Trophoblast cell (in vitro differentiated cells and primary cell): ENCODE measurements at regions not wholly inside any gene's neighbourhood (a gene's known extent, or its start where the extent isn't known, plus 50 kb on each side); places are given as distances from the start of the nearest gene placed in this dataset.
A peak's percentile ranks its signal among the peaks of the same experiment; 100 is the strongest.

ENCODE experiments used
- DNase-seq, 2 donors: peaks; one replicate each; pipeline ENCODE4 v3.0.0-alpha.2; 2016
- H2AFZ ChIP-seq: 2 replicates; pipeline ENCODE4 v1.6.1; 2013; ENCODE audit warnings: low read length, moderate library complexity, mild to moderate bottlenecking; ENCODE audit not compliant: insufficient read depth, poor library complexity
- H2AK5ac ChIP-seq: 2 replicates; pipeline ENCODE4 v1.6.1; 2013; ENCODE audit warnings: mild to moderate bottlenecking, low read length
- H2BK120ac ChIP-seq: 2 replicates; pipeline ENCODE4 v1.6.1; 2013; ENCODE audit warnings: low read length, mild to moderate bottlenecking, moderate library complexity; ENCODE audit not compliant: insufficient read depth, poor library complexity
- H2BK12ac ChIP-seq: 2 replicates; pipeline ENCODE4 v1.6.1; 2013; ENCODE audit warnings: mild to moderate bottlenecking, low read length, moderate library complexity
- H2BK5ac ChIP-seq: 2 replicates; pipeline ENCODE4 v1.6.1; 2013; ENCODE audit warnings: low read length, low read depth, moderate library complexity, mild to moderate bottlenecking; ENCODE audit not compliant: poor library complexity
- H3K14ac ChIP-seq: 2 replicates; pipeline ENCODE4 v1.6.1; 2013; ENCODE audit warnings: mild to moderate bottlenecking, low read length
- H3K18ac ChIP-seq: 2 replicates; pipeline ENCODE4 v1.6.1; 2013; ENCODE audit warnings: mild to moderate bottlenecking, low read length
- H3K23ac ChIP-seq: 2 replicates; pipeline ENCODE4 v1.6.1; 2013; ENCODE audit warnings: low read length
- H3K27ac ChIP-seq: 2 replicates; pipeline ENCODE4 v1.5.1; 2013; ENCODE audit warnings: low read depth, mild to moderate bottlenecking, inconsistent platforms, low read length, moderate library complexity
- H3K27me3 ChIP-seq: 2 replicates; pipeline ENCODE4 v1.6.1; 2013; ENCODE audit warnings: inconsistent platforms, mild to moderate bottlenecking, low read length, moderate library complexity; ENCODE audit not compliant: insufficient read depth
- H3K36me3 ChIP-seq, 2 experiments: 1 replicate in 1 of 2; 2 replicates in 1 of 2; pipeline ENCODE4 v1.6.1; 2013; ENCODE audit warnings: low read length in 2 of 2, mild to moderate bottlenecking in 2 of 2, moderate library complexity in 1 of 2; ENCODE audit not compliant: insufficient read depth in 2 of 2, control insufficient read depth in 1 of 2
- H3K4ac ChIP-seq: 2 replicates; pipeline ENCODE4 v1.6.1; 2013; ENCODE audit warnings: low read depth, mild to moderate bottlenecking, low read length, moderate library complexity
- H3K4me1 ChIP-seq, 2 experiments: 1 replicate in 1 of 2; 2 replicates in 1 of 2; pipeline ENCODE4 v1.6.1; 2013; ENCODE audit warnings: low read length in 2 of 2, mild to moderate bottlenecking in 2 of 2, moderate library complexity in 1 of 2; ENCODE audit not compliant: insufficient read depth in 2 of 2, control insufficient read depth in 1 of 2
- H3K4me2 ChIP-seq: 2 replicates; pipeline ENCODE4 v1.6.1; 2013; ENCODE audit warnings: inconsistent platforms, mild to moderate bottlenecking, low read length, moderate library complexity
- H3K4me3 ChIP-seq: 2 replicates; pipeline ENCODE4 v1.5.1; 2013; ENCODE audit warnings: mild to moderate bottlenecking, low read depth, low read length, inconsistent platforms
- H3K79me1 ChIP-seq: one replicate; pipeline ENCODE4 v1.6.1; 2013; ENCODE audit warnings: low read length
- H3K79me2 ChIP-seq: 2 replicates; pipeline ENCODE4 v1.6.1; 2013; ENCODE audit warnings: low read length, mild to moderate bottlenecking; ENCODE audit not compliant: control insufficient read depth, insufficient read depth, poor library complexity
- H3K9ac ChIP-seq: 2 replicates; pipeline ENCODE4 v1.6.1; 2013; ENCODE audit warnings: mild to moderate bottlenecking, low read length
- H3K9me3 ChIP-seq: 2 replicates; pipeline ENCODE4 v1.6.1; 2013; ENCODE audit warnings: low read depth, mild to moderate bottlenecking, control low read depth, inconsistent platforms, low read length; ENCODE audit not compliant: insufficient read depth
- H4K12ac ChIP-seq: 2 replicates; pipeline ENCODE4 v1.6.1; 2013; ENCODE audit warnings: low read depth, mild to moderate bottlenecking, low read length, moderate library complexity
- H4K8ac ChIP-seq: 2 replicates; pipeline ENCODE4 v1.6.1; 2013; ENCODE audit warnings: low read depth, mild to moderate bottlenecking, low read length, moderate library complexity
- H4K91ac ChIP-seq: one replicate; pipeline ENCODE4 v1.6.1; 2013; ENCODE audit warnings: low read depth, mild to moderate bottlenecking, low read length, moderate library complexity
- WGBS: extraction: QIAGEN DNeasy Blood & Tissue Kit; methylation state at CpG from one replicate; pipeline ENCODE4 v1.1.7; 2013; ENCODE audit warnings: missing lambda C conversion rate; ENCODE audit not compliant: insufficient read length, insufficient coverage; ENCODE audit errors: extremely low coverage; 5-methylcytosine and 5-hydroxymethylcytosine counted together

DNA sequence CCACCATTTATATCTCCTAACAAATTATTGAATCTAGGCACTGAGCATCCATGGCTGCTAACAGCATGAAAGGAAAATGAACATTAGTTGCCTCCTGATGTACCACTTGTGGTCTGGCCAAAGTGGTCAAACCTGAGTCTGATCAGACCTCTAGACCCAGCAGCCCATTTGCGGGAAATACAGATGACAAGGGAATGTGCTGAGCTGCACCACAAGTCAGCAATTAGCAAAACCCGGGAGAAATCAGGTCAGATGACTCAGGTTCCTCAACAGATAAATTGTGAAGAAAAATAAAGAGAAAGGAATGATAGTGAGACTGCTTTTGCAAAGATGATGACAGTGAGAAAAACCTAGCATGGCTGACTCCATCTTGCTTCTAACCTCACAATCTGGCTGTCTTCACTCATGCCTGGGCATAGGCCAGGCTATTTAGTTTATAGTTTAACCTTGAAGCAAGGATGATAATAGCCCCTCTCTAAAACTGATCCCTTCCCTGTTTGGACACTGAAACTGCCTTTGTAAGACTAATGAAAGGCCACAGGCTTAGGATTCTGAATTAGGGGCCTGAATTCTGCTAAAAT, 142.7 kb upstream of the ASIC2 start:
- Histone ChIP-seq H3K9me3 (no peaks in the 10 kb centered on the region), H2AFZ (no peak overlapping the region), H4K91ac (no peak overlapping the region), H3K79me2 (no peaks in the 10 kb centered on the region), H3K14ac (no peak overlapping the region), H3K9ac (no peak overlapping the region), H3K27me3 (no peaks in the 10 kb centered on the region), H3K27ac (peak overlapping the region; percentile 95), H3K4me2 (no peak overlapping the region), H2BK120ac (no peak overlapping the region), H2AK5ac (no peak overlapping the region), H3K36me3 (no peaks in the 10 kb centered on the region), H3K4me3 (no peak overlapping the region), H3K79me1 (peaks cover 2% of the 10 kb centered on the region), H3K4me1 (peaks cover 0 to 6% of the 10 kb centered on the region in 2 experiments), H3K23ac (no peak overlapping the region), H3K18ac (no peak overlapping the region), H2BK12ac (no peak overlapping the region), H4K12ac (no peak overlapping the region), H2BK5ac (peak overlapping the region; percentile 71), H4K8ac (no peak overlapping the region), H3K4ac (no peak overlapping the region)
- DNase-seq: peak; percentile 50 to 67
- no CpG with 5 or more reads among the region's 2 CpGs for WGBS

DNA sequence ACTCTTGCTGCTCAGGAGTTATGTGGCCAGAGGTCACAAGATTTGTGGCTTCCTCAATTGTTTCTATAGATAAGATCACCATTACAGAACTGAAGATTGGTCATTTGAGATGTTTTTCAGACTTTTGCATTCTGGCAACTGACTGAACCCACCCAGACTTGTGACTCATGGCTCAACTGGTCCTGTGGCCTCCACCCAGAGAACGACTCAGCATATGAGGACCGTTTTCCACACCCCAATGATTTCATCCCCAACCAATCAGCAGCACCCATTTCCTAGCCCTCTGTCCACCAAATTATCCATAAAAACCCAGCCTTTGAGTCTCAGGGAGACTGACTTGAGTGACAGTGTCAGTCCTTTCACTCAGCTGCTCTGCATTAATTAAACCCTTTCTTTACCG, 143.2 kb upstream of the ASIC2 start:
- WGBS: no CpG with 5 or more reads among the region's 3 CpGs
- Histone ChIP-seq H3K4me2 (no peak overlapping the region), H2AFZ (no peak overlapping the region), H3K4me3 (no peak overlapping the region), H4K91ac (no peak overlapping the region), H2AK5ac (no peak overlapping the region), H3K9ac (no peak overlapping the region), H3K27me3 (no peaks in the 10 kb centered on the region), H4K12ac (no peak overlapping the region), H3K14ac (no peak overlapping the region), H3K18ac (no peak overlapping the region), H3K4me1 (peaks cover 0 to 6% of the 10 kb centered on the region in 2 experiments), H3K79me2 (no peaks in the 10 kb centered on the region), H2BK120ac (peak overlapping the region; percentile 45), H3K23ac (no peak overlapping the region), H4K8ac (no peak overlapping the region), H3K79me1 (peaks cover 2% of the 10 kb centered on the region), H3K36me3 (no peaks in the 10 kb centered on the region), H3K27ac (peak overlapping the region; percentile 95), H3K4ac (peak overlapping the region; percentile 33), H2BK5ac (no peak overlapping the region), H2BK12ac (no peak overlapping the region), H3K9me3 (no peaks in the 10 kb centered on the region)
- peak; percentile 87 to 92 for DNase-seq

- no peak overlapping the region for H2BK5ac ChIP-seq
- peaks cover 2% of the 10 kb centered on the region for H3K79me1 ChIP-seq
- no peak overlapping the region for H2AFZ ChIP-seq
- no peak overlapping the region for H3K27ac ChIP-seq
- H3K36me3 ChIP-seq: no peaks in the 10 kb centered on the region
- no peak overlapping the region for H3K23ac ChIP-seq
- no peak overlapping the region for H3K18ac ChIP-seq
- no peak overlapping the region for H2BK12ac ChIP-seq
- H4K8ac ChIP-seq: no peak overlapping the region
- no peak overlapping the region for H4K12ac ChIP-seq
- H3K4me3 ChIP-seq: no peak overlapping the region
- H4K91ac ChIP-seq: no peak overlapping the region
- H3K9ac ChIP-seq: no peak overlapping the region
- no peak overlapping the region for H3K4ac ChIP-seq
- no peak overlapping the region for H3K4me2 ChIP-seq
- no peak overlapping the region for H2BK120ac ChIP-seq
- H3K14ac ChIP-seq: no peak overlapping the region
- H3K27me3 ChIP-seq: no peaks in the 10 kb centered on the region
- no peaks in the 10 kb centered on the region for H3K9me3 ChIP-seq
- H3K4me1 ChIP-seq: peaks cover 0 to 6% of the 10 kb centered on the region in 2 experiments
- H2AK5ac ChIP-seq: no peak overlapping the region
- DNase-seq: peak in 1 of 2 donors; percentile 61
- no peaks in the 10 kb centered on the region for H3K79me2 ChIP-seq
- WGBS: no CpG with 5 or more reads among the region's 2 CpGs
Observed at GRCh38 chr17:33438139-33438538, 145.0 kb upstream of the ASIC2 start.

GRCh38 chr17:33438578-33438977, 145.5 kb upstream of the ASIC2 start:
- Histone ChIP-seq H3K79me2 (no peaks in the 10 kb centered on the region), H3K23ac (no peak overlapping the region), H2BK120ac (no peak overlapping the region), H3K27me3 (no peaks in the 10 kb centered on the region), H3K79me1 (peaks cover 2% of the 10 kb centered on the region), H2AK5ac (no peak overlapping the region), H4K12ac (no peak overlapping the region), H3K14ac (no peak overlapping the region), H3K36me3 (no peaks in the 10 kb centered on the region), H4K8ac (no peak overlapping the region), H2BK12ac (no peak overlapping the region), H2AFZ (no peak overlapping the region), H4K91ac (no peak overlapping the region), H3K9ac (no peak overlapping the region), H2BK5ac (no peak overlapping the region), H3K18ac (no peak overlapping the region), H3K27ac (no peak overlapping the region), H3K4me2 (no peak overlapping the region), H3K4ac (no peak overlapping the region), H3K9me3 (no peaks in the 10 kb centered on the region), H3K4me3 (no peak overlapping the region), H3K4me1 (peaks cover 0 to 6% of the 10 kb centered on the region in 2 experiments)
- DNase-seq: no peak
- WGBS: no CpG with 5 or more reads among the region's 1 CpG
